Stimulated activated CD4-positive, alpha-beta T cell treated with anti-CD3 and anti-CD28 coated beads, Interleukin-12 subunit alpha, Interleukin-12 subunit beta, amount 100 ng/mL, for 4 hours (primary cell): ENCODE measurements at regions not wholly inside any gene's neighbourhood (a gene's known extent, or its start where the extent isn't known, plus 50 kb on each side); places are given as distances from the start of the nearest gene placed in this dataset.
"Not testable (repeated sequence)": the region's sequence is repeated elsewhere in the genome, so short reads cannot be mapped to it uniquely, and the experiment has no call there.

ENCODE experiments used
- DNase-seq: peaks from one replicate; pipeline ENCODE4 v3.0.0-alpha.2; 2020

DNA sequence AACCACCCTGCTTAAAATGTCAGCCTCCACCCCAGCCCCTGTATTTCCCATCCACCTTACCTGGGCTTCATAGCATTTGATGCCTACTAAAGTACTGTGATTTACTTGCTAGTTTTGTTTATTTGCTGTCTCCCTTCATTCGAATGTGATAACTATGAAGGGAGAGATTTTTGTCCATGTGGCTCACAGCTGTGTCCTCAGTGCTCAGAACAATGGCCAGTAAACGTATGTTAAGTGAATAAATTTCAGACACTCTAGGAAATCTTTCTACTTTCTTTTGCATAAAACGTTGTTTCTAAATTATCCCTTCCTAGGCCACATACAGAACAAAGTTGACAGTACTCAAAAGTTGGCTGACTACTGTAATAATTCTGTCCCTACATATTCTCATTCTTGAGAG is 114.7 kb upstream of the OTUD4 start:
- no peak for DNase-seq

GRCh38 chr4:145293658-145294057 is 113.3 kb upstream of the OTUD4 start:
- no peak for DNase-seq

GRCh38 chr4:145290955-145291354 is 110.6 kb upstream of the OTUD4 start:
- no peak for DNase-seq

DNA sequence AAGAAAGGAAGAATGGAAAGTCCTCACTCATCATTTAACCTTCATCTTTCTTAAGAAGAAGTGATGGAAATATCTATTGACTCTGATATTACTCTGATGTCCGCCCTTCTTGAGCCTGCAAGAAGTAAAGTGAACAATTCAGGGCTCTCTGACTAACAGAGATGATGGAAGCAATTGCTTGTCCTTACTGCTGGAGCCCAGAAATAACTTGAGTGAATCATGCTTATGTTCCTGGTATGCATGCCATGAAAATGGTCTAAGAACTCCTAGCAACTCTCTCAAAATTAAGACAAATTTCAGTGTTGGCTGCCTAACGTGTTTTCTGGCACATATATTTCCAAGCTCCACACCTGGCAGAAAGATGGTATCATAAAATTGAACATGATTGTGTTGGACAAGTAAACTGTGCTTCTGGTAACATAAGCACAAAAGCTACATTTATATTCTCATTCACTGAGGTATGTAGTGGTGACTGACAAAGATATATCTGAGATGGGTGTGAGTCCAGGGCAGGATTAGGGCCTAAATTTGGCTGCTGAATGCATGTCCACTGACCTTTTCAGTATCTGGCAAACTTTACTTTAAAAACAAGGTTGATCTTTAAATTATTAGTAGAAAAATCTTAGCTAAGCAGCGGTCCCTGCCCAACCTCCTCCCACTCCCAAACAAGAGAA is 109.2 kb upstream of the OTUD4 start:
- DNase-seq: no peak

DNA sequence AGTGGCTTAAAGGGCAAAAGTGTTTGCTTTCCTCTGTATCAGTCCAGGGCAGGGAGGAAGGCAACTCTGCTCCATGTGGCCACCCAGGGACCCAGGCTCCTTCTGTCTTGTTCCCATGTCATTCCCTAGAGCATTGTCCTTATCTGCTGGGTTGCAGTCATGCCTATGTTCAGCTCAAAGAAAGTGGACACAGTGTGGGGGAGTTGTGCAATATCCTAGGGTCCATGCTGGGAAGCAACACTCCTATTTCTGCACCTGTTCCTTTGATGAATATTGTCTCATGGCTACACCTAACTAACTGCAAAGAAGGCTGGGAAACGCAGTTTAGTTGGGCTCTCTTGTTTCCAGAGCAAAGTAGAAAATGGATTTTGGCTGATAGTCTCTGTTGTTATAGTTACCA is 107.0 kb upstream of the OTUD4 start:
- DNase-seq: no peak

- no peak for DNase-seq
Observed at GRCh38 chr4:145285928-145286327, 105.5 kb upstream of the OTUD4 start.

GRCh38 chr4:145283909-145284308 is 103.5 kb upstream of the OTUD4 start:
- no peak for DNase-seq

DNA sequence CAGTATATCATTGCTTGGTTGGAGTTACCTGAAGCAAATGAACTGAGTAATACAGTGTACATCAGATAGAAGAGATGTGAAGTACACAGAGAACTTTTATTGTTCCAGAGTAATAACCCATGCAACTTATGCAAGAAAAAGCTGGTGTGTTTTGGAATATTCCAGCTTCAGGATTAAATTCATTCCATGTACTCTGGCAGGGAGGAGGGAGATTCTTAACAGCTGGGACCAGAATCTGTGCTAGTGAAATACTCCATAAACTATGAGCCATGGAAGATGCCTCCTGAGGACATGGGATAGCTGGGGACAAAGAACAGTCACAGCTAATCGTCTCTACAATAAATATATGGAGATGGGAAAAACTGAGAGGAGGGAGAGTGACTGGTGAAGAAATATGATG is 101.6 kb upstream of the OTUD4 start:
- no peak for DNase-seq

DNA sequence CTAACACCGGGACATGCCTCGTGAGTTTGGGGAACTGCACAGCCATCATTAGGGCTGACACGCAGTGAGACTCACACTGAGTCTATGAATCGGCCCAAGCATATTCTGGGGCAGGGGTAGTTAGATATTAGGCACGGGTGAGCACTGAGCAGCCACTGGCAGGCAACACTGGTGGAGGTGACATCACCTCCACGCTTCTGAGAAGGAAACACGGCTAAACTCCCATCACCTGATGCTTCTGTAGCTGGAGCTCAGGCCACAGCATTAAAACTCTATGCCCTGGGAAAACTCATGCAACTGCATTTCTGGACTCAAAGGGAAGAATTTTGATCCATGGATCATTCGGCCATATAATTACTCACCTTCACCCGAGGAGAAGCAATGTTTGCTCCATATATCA is 100.8 kb upstream of the OTUD4 start:
- DNase-seq: no peak

DNA sequence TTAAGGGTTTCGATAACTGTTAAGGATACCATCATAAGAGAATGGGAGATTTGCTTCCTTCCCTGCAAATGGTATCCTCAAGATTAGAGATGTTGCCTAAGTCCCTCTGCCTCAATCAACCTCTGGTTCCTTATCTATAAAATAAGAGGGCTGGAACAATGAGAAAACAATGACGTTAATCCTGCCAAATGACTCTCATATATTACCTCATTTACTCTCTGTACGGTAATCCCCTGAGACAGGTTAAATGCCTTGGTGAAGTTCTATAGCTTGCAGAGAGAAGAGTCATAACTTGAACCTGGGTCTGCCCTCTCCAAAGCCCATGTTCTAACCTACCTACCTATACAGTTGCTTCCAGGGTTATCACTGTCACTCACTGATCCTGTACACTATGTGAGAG is 100.2 kb upstream of the OTUD4 start:
- DNase-seq: no peak

DNA sequence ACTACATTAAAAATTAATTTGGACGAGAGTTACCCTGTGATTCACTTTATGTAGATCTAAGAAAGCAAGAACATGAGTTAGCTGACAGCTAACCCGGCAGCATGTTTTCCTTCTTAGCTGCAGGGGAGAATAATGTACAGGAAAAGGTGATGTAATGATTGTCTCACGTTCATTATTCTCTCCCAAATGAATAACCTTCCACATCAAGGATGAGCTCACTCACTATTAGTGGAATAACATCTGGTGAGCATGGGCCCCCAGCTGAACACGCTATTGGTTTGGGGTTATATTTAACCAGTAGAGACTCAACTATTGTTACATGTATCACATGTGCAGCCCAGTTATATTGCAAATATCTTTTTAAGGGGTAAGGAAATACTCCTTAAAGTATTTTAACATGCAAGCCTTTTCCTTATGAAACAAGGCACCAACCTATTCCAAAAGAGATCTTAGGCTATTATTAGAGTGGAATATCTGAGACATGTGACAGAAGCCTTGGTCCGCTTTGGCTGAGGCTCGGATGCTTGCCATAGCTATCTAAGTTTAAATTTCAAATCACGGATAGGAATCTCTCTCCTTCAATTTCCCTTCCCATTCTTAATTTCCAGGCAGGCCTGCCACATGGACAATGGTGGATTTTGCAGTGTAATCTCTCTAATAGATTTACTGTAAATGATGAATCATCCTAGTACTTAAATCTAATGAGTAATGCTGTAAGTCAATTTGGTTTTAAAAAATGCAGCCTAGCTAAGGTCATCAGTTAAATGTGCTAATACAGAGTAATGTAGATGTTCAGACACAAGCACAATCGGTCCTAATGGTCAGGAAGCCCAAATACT is 99.0 kb upstream of the OTUD4 start:
- DNase-seq: no peak

DNA sequence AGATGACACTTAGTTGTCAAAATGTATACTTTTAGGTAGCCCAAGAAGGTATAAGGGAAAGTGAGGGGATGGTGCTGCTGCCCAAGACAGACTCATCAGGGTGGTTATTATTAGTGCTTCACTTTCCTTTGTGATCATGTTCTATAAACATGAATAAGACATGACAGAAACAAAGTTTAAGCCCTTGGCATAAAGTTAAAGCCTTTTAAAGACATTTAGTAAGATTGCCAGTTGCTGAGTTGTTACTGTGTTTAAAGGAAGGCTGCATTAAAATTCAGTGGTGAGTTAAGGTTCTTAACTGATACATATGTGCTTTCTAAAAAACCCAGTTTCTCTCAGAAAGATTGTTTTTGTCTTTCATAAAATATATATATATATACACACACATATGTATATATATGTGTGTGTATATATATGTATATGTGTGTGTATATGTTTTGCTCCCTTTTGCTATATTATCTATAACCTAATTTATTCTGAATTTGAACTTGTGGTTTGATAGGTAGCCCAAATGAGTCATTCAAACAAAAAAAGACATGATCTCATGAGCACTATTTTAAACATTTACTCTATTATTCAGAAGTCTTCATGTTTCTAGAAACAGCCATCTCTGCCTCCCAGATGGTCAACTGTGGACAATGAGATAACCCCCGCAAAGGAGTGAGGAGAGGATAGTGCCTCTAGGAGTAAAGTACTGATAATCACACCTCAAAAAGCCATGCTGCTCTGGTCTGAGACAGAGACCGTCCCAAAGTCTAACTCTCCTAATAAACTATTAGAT is 98.1 kb upstream of the OTUD4 start:
- DNase-seq: no peak

GRCh38 chr4:145277011-145277410 is 96.6 kb upstream of the OTUD4 start:
- DNase-seq: no peak

DNA sequence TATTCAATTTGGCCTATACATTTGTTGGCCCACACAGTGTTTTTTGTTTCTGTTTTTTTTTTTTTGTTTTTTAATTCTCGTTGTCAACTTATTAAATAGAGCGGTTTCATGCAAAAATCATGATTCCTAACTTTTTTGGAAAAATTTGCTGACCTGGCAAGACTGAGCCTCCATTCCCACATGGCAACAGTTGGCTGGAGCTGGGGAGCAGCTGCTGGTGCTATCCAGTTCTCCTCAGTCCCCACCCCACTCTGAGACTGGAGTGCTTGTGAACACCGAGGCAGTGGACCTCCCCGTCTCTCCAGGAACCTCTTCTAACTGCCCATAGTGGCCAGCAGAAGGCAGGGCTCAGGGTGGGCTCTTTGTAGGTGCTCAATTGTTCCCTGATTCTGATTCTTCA is 95.7 kb upstream of the OTUD4 start:
- DNase-seq: no peak

DNA sequence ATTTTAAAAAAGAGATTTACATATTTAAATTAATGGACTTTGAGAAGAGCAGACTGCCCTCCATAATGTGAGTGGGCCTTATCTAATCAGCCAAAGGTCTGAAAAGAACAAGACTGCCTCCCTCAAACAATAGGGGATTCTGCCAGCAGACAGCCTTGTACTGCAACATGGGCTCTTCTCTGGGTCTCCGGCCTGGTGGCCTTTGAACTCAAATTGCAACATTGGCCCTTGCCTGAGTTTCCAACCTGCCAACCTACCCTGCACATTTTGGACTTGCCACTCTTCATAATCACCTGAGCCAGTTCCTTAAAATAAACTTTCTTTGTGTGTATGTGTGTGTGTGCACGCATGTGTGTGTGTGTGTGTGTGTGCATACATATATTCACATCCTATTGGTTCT is 90.8 kb upstream of the OTUD4 start:
- DNase-seq: no peak

- no peak for DNase-seq
Observed at GRCh38 chr4:145266881-145267280, 86.5 kb upstream of the OTUD4 start.

DNA sequence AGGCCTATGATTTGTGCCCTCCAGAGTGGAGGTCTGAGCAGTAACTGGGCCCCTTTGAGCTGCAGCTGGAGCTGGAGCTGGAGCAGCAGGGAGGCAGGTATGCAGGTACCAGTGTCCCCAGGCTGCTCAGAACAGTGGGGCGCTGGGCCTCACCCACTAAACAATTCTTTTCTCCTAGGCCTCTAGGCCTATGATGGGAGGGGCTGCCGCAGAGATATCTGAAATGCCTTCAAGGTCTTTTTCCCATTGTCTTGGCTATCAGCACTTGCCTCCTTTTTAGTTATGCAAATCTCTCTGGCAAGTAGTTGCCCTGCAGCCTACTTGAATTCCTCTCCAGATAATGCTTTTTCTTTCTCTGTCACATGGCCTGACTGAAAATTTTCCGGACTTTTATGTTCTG is 79.7 kb upstream of the OTUD4 start:
- DNase-seq: no peak

DNA sequence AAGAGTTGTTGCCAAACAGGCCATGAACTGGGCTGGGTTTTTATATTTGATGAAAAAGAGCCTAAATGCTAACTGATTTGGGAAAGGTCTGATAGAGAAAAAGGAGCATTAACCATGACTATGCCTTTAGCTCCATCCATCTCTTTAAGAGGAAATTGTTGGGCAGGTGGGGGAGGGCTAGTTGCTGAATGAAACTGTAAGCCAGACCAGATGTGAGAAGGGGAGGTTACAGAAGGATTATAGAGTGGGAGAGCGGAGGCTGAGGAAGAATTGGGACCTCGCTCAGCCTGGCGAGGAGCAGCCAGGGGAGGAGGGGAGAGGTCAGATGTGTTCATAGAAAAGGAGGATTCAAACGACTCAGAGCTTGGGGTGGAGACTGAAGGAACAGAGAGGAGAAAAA is 74.9 kb upstream of the OTUD4 start:
- DNase-seq: not testable (repeated sequence)

GRCh38 chr4:145252190-145252589 is 71.8 kb upstream of the OTUD4 start:
- DNase-seq: no peak

DNA sequence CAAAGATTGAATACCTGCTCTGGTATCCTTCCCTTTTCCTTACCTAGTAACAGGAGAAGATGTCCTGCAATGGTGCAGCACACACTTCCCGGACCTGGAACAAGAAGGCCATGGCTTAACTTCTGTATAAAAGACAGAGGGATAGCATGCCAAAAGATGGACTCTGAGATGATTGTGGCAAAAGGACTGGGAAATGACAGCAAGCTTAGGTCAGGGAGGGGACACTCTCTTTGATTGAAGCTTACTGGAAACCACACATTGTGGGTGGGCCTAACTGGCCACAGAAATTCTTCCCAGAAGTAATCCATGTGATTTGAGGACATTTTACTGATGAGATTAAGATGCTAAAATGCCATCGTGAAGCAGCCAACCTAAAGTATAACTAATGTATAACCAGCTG is 71.0 kb upstream of the OTUD4 start:
- DNase-seq: no peak

DNA sequence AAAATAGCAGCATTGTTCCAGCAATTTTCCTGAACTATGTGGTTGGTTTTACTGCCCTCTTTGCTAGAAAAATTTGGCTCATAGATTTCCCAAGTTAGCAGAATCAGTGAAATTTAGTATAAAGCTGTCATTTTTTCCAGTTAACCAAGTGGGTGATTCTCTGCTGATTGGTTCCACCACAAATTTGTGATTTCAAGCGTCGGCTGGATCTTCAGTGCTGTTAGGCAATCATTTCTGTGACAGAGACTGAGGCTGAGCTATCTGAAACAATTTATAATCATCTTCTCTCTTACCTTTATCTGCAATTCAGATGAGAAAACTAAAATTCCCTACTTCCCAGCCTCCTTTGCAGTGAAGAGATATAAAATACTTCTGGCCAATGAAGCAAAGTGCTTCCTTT is 68.6 kb upstream of the OTUD4 start:
- no peak for DNase-seq

DNA sequence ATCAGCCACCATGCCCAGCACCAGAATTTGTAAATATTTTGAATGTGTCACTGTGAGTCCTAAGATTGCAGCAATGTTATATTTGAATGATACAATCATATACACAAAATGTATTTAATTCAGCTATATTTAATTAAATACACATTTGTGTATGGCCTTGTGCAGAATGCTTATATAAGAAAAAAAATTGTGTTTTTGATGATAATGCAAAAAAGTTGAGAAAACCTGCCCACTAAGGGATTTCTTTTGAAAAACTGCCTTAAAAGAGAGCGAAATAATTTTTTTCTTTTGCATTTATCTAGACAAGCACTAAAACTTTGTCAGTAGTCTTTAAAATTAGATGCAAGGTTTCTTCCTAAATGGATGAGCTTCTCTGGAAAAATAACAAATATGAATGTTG is 68.1 kb upstream of the OTUD4 start:
- DNase-seq: no peak

DNA sequence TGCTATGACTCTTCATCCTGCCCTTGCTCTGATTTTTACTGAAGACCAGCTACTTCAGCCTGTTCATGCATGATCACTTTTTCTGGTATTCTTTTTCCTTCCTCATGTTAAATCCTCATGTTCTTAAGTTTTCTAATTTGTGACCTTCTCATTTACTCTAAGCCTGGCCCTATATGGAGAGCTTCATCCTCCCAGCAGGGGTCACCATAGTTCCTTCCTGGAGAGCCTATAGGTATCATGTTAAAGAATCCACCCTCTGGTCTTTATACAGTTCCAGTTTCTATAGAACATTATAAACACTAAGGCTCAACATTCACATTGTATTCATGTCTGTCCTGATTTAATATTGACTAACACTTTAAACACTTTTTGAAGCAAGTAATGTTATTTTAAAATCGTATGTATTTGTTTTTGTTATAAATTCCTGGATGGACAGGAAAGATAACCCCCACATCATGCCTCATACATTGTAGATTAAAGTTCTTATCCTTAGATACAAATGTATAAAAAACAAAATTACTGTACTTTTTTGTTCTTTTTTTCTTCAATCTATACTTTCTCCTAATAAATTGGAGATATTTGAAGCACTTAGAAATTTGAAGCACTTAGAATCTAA is 53.8 kb upstream of the OTUD4 start:
- DNase-seq: peak; percentile 46
